Naive thymus-derived CD4-positive, alpha-beta T cell (primary cell): ENCODE measurements at regions not wholly inside any gene's neighbourhood (a gene's known extent, or its start where the extent isn't known, plus 50 kb on each side); places are given as distances from the start of the nearest gene placed in this dataset.

Experiments
- ATAC-seq: fragments of 150-1000 bp; cut with Tn5 transposase; 2 replicates; pipeline ENCODE4 v1.10.0; 2021; ENCODE audit warnings: mild to moderate bottlenecking, moderate library complexity
- CTCF ChIA-PET: fragments of 350-600 bp; sonication (Branson Sonifier 250); formaldehyde crosslinking; loops from one replicate; lab custom pipeline; 2021; ENCODE audit warnings: antibody characterized with exemption; lab: Charles Lee
- POLR2A ChIA-PET: fragments of 350-600 bp; sonication (Branson Sonifier 250); formaldehyde crosslinking; loops from one replicate; lab custom pipeline; 2021; ENCODE audit warnings: antibody characterized with exemption, inconsistent platforms; lab: Charles Lee
- DNase-seq, 9 donors: peaks; one replicate each; pipeline versions ENCODE4 v3.0.0 to v3.0.0-alpha.2; 2020 to 2022; ENCODE audit warnings: mixed read lengths in 1 of 9
- H3K27ac ChIP-seq: one replicate; pipeline ENCODE4 v1.7.0; 2013; ENCODE audit warnings: mild to moderate bottlenecking, low read depth, low read length, moderate library complexity
- H3K27me3 ChIP-seq, 2 donors: one replicate each; pipeline ENCODE4 v1.7.0; 2013; ENCODE audit warnings: low read length in 2 of 2, mild to moderate bottlenecking in 2 of 2, moderate library complexity in 2 of 2; ENCODE audit not compliant: control insufficient read depth in 2 of 2, insufficient read depth in 2 of 2
- H3K36me3 ChIP-seq, 3 experiments: 1 replicate in 2 of 3; 2 replicates in 1 of 3; pipeline ENCODE4 v1.7.0; 2013; ENCODE audit warnings: low read length in 3 of 3, mild to moderate bottlenecking in 3 of 3, moderate library complexity in 1 of 3; ENCODE audit not compliant: insufficient read depth in 3 of 3, control insufficient read depth in 2 of 3
- H3K4me1 ChIP-seq, 2 donors: one replicate each; pipeline ENCODE4 v1.7.0; 2013; ENCODE audit warnings: low read length in 2 of 2, mild to moderate bottlenecking in 2 of 2, moderate library complexity in 1 of 2; ENCODE audit not compliant: control insufficient read depth in 2 of 2, insufficient read depth in 2 of 2
- H3K4me3 ChIP-seq: 2 replicates; pipeline ENCODE4 v1.7.0; 2013; ENCODE audit warnings: mild to moderate bottlenecking, low read length
- H3K9me3 ChIP-seq, 3 experiments: 1 replicate in 2 of 3; 2 replicates in 1 of 3; pipeline ENCODE4 v1.7.0; 2013; ENCODE audit warnings: low read length in 3 of 3; ENCODE audit not compliant: control insufficient read depth in 2 of 3
- H3K27ac Mint-ChIP-seq, 9 donors: one replicate each; pipeline ENCODE4 v1.8.0; 2020 to 2022; ENCODE audit warnings: mixed read lengths in 9 of 9, mild to moderate bottlenecking in 8 of 9, moderate library complexity in 5 of 9, inconsistent platforms in 2 of 9
- H3K27me3 Mint-ChIP-seq, 5 donors: one replicate each; pipeline ENCODE4 v1.8.0; 2021 to 2022; ENCODE audit warnings: mixed read lengths in 5 of 5, mild to moderate bottlenecking in 1 of 5
- H3K36me3 Mint-ChIP-seq, 5 donors: one replicate each; pipeline ENCODE4 v1.8.0; 2020 to 2022; ENCODE audit warnings: mixed read lengths in 5 of 5, mild to moderate bottlenecking in 3 of 5, inconsistent platforms in 1 of 5
- H3K4me1 Mint-ChIP-seq, 7 donors: one replicate each; pipeline ENCODE4 v1.8.0; 2020 to 2022; ENCODE audit warnings: mixed read lengths in 7 of 7, mild to moderate bottlenecking in 3 of 7, inconsistent platforms in 1 of 7
- H3K4me3 Mint-ChIP-seq, 10 donors: one replicate each; pipeline ENCODE4 v1.8.0; 2020 to 2022; ENCODE audit warnings: mild to moderate bottlenecking in 10 of 10, mixed read lengths in 10 of 10, moderate library complexity in 6 of 10, inconsistent platforms in 2 of 10
- H3K9me3 Mint-ChIP-seq, 11 donors: one replicate each; pipeline ENCODE4 v1.8.0; 2020 to 2022; ENCODE audit warnings: mixed read lengths in 11 of 11, mild to moderate bottlenecking in 4 of 11, inconsistent platforms in 1 of 11, moderate library complexity in 1 of 11
- intact Hi-C, 2 donors: fragments of 100-400 bp; cut with micrococcal nuclease; formaldehyde crosslinking; loops; one replicate each; pipeline ENCODE4 v1.15.1; 2023

DNA sequence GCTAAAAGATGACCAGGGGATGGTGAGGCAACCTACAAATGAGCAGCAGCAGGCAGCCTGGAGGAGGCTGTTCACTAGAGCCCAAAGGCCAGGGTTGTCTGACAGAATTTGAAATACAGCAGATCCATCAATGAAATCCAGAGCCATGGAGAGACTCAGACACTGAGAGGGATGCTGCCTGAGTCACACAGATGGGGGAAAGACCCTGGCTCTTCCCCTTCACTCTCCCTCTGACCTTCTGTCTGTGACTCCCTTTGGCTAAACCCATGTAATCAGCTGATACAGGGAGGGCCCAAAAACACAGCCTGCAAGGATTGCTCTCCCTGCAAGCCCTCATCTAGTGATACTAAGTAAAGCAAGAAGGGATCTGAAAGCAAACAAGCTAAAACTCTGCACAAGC is 166.5 kb upstream of the SPOPL start:
- H3K36me3 ChIP-seq: no peaks in the 10 kb centered on the region
- H3K27ac ChIP-seq: no peak overlapping the region
- no peaks in the 10 kb centered on the region for H3K36me3 Mint-ChIP-seq
- no peak overlapping the region for H3K27ac Mint-ChIP-seq
- no peaks in the 10 kb centered on the region for H3K9me3 ChIP-seq
- intact Hi-C loops: no loop called here
- H3K27me3 ChIP-seq: no peaks in the 10 kb centered on the region
- ChIA-PET CTCF (interaction anchor here (0.6 kb wide), 2 partner anchors 144 to 1860 kb away, joined by 4 read pairs; no protein-coding TSS in a partner anchor), POLR2A (no interaction called here)
- no peak overlapping the region for H3K4me3 ChIP-seq
- H3K4me1 ChIP-seq: no peaks in the 10 kb centered on the region
- no peaks in the 10 kb centered on the region for H3K4me1 Mint-ChIP-seq
- H3K27me3 Mint-ChIP-seq: peaks cover 0 to 7% (median 0%) of the 10 kb centered on the region in 5 donors
- H3K9me3 Mint-ChIP-seq: peaks cover 0 to 8% (median 0%) of the 10 kb centered on the region in 11 donors
- no peak overlapping the region for H3K4me3 Mint-ChIP-seq
- DNase-seq (no peak), ATAC-seq (no peak)

DNA sequence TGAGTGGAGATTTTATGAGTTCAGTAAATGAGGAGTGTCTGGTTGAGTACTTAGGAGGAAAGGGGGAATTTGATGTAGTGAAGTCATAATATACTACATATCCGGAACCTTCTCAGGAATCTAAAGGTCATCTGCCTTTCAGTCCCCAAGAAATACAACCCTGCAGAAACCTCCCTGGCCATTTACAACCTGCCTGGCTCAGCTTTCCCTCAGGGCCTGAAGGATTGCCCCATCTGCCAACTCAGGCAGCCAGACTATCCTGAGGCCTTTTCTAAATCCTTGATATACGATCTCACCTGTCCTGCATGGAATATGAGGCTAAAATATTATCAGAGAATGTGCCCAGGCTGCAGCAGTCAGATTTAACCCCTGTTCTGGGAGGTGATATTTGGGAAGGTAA is 165.4 kb upstream of the SPOPL start:
- H3K27ac ChIP-seq: no peak overlapping the region
- intact Hi-C loops: no loop called here
- H3K4me1 Mint-ChIP-seq: no peaks in the 10 kb centered on the region
- H3K4me3 Mint-ChIP-seq: no peak overlapping the region
- H3K27ac Mint-ChIP-seq: no peak overlapping the region
- ATAC-seq: no peak
- POLR2A ChIA-PET: no interaction called here
- no peaks in the 10 kb centered on the region for H3K36me3 ChIP-seq
- no peak overlapping the region for H3K4me3 ChIP-seq
- CTCF ChIA-PET: no interaction called here
- peaks cover 0 to 8% (median 0%) of the 10 kb centered on the region in 11 donors for H3K9me3 Mint-ChIP-seq
- DNase-seq: no peak
- no peaks in the 10 kb centered on the region for H3K9me3 ChIP-seq
- H3K27me3 Mint-ChIP-seq: peaks cover 0 to 7% (median 0%) of the 10 kb centered on the region in 5 donors
- H3K4me1 ChIP-seq: no peaks in the 10 kb centered on the region
- no peaks in the 10 kb centered on the region for H3K36me3 Mint-ChIP-seq
- H3K27me3 ChIP-seq: no peaks in the 10 kb centered on the region

DNA sequence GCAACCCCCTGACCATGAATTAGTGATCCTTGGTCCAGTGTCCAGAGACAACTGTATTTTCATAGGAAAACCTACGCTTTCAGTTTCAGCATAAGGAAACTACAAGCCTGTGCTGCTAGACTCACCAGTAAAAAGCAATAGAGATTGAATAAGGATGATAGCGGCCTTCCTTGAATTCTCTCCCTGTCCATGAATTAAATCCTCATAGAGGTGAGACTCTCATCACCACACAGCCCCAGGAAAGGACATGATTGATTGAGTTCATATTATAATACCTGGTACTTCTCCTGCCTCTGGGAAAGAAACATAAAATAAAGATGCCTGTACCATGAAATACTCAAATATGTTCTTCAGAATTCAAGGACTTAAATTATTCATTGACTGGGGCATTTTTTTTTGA is 146.3 kb upstream of the SPOPL start:
- Mint-ChIP-seq H3K4me1 (no peaks in the 10 kb centered on the region), H3K27ac (no peak overlapping the region), H3K36me3 (no peaks in the 10 kb centered on the region), H3K9me3 (peaks cover 0 to 3% (median 0%) of the 10 kb centered on the region in 11 donors), H3K27me3 (peaks cover 0 to 10% (median 0%) of the 10 kb centered on the region in 5 donors), H3K4me3 (no peak overlapping the region)
- intact Hi-C loops: no loop called here
- ATAC-seq: no peak
- H3K27me3 ChIP-seq: no peaks in the 10 kb centered on the region
- no peak overlapping the region for H3K4me3 ChIP-seq
- H3K36me3 ChIP-seq: no peaks in the 10 kb centered on the region
- no peaks in the 10 kb centered on the region for H3K9me3 ChIP-seq
- DNase-seq: no peak
- H3K4me1 ChIP-seq: no peaks in the 10 kb centered on the region
- POLR2A ChIA-PET: no interaction called here
- no peak overlapping the region for H3K27ac ChIP-seq
- CTCF ChIA-PET: no interaction called here

DNA sequence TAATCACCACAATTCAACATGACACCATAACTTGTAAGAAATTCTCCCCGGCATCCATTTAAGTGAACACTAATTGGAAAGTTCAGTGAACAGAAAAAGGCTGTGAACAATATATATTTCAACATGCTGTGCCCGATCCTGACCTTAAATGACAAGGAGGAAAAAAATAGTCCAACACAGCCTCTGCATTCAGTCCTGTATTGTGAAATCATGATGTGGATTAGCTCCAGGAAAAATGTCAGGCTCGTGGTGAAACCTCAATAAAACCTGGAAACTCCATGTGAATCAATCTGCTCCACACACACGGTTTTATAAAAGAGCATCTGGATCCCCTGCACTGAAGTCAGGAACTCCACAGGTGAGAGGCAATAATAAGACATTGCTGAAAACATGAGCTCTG is 145.4 kb upstream of the SPOPL start:
- ChIA-PET POLR2A (no interaction called here), CTCF (no interaction called here)
- Mint-ChIP-seq H3K4me3 (no peak overlapping the region), H3K27ac (no peak overlapping the region), H3K36me3 (no peaks in the 10 kb centered on the region), H3K9me3 (peaks cover 0 to 3% (median 0%) of the 10 kb centered on the region in 11 donors), H3K27me3 (peaks cover 0 to 10% (median 0%) of the 10 kb centered on the region in 5 donors), H3K4me1 (no peaks in the 10 kb centered on the region)
- ATAC-seq: no peak
- no peaks in the 10 kb centered on the region for H3K36me3 ChIP-seq
- no peaks in the 10 kb centered on the region for H3K4me1 ChIP-seq
- H3K27me3 ChIP-seq: no peaks in the 10 kb centered on the region
- no peak for DNase-seq
- no peak overlapping the region for H3K27ac ChIP-seq
- H3K4me3 ChIP-seq: no peak overlapping the region
- intact Hi-C loops: no loop called here
- no peaks in the 10 kb centered on the region for H3K9me3 ChIP-seq

DNA sequence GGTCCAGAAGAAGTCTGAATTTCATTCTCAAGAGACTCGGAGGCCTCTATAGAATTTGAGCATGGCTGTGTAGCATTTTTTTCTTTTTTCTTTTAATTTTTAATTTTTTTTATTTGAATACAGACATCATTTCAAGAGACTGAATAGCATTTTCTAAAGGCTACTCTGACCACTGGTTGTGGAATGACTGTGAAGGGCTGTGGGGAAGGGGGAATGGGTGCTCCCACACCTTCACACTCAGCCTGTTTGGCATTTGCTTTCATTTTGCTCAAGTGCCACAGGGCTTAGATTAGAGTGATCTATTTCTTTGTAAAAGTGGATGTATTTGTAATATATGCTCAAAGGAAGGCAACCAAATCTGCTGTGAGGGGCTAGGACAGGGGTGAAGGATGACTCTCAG is 142.0 kb upstream of the SPOPL start:
- Mint-ChIP-seq H3K27me3 (peaks cover 0 to 18% (median 7%) of the 10 kb centered on the region in 5 donors), H3K36me3 (no peaks in the 10 kb centered on the region), H3K4me3 (no peak overlapping the region), H3K9me3 (peaks cover 0 to 5% (median 0%) of the 10 kb centered on the region in 11 donors), H3K4me1 (no peaks in the 10 kb centered on the region), H3K27ac (no peak overlapping the region)
- H3K4me1 ChIP-seq: no peaks in the 10 kb centered on the region
- no peak overlapping the region for H3K4me3 ChIP-seq
- ATAC-seq: no peak
- no peak overlapping the region for H3K27ac ChIP-seq
- no peaks in the 10 kb centered on the region for H3K27me3 ChIP-seq
- intact Hi-C loops: no loop called here
- no peaks in the 10 kb centered on the region for H3K9me3 ChIP-seq
- ChIA-PET CTCF (interaction anchor here (0.5 kb wide), 1 partner anchor 78 kb away, joined by 3 read pairs; no protein-coding TSS in a partner anchor), POLR2A (no interaction called here)
- no peaks in the 10 kb centered on the region for H3K36me3 ChIP-seq
- DNase-seq: no peak

DNA sequence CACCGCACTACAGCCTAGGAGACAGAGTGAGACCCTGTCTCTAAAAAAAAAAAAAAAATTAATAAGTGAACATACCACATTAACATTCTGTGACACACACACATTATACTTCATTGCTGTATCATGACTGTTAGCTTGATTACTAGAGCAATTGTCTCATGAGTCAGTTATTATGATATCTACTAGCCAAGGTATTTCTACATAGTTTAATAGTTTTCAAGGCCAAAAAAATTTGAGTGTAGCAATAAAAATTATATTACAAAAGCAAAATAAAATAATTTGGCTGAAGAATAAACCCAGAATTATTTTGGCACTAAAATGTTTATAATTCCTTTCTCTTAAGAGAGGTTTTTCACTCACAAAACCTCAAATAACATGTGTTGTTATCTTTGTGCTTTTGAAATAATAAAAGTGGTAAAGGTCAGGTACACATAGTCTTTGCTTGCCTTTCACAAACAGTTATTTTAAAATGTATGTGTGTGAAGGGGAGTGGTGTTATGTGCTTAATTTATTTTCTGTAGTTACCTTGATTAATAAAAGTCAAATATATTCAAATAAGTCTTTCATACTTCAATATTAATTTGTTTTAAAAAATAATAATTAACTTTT is 136.9 kb upstream of the SPOPL start:
- no peaks in the 10 kb centered on the region for H3K36me3 ChIP-seq
- CTCF ChIA-PET: interaction anchor here (0.7 kb wide), 1 partner anchor 58 kb away, joined by 3 read pairs; no protein-coding TSS in a partner anchor
- H3K9me3 Mint-ChIP-seq: peaks cover 0 to 5% (median 0%) of the 10 kb centered on the region in 11 donors
- H3K27ac ChIP-seq: no peak overlapping the region
- no peaks in the 10 kb centered on the region for H3K36me3 Mint-ChIP-seq
- no peaks in the 10 kb centered on the region for H3K4me1 ChIP-seq
- intact Hi-C loops: no loop called here
- H3K4me1 Mint-ChIP-seq: no peaks in the 10 kb centered on the region
- H3K4me3 Mint-ChIP-seq: no peak overlapping the region
- H3K27me3 Mint-ChIP-seq: peaks cover 0 to 12% (median 7%) of the 10 kb centered on the region in 5 donors
- no peak overlapping the region for H3K27ac Mint-ChIP-seq
- no peaks in the 10 kb centered on the region for H3K27me3 ChIP-seq
- ATAC-seq: no peak
- no peaks in the 10 kb centered on the region for H3K9me3 ChIP-seq
- DNase-seq: no peak
- POLR2A ChIA-PET: no interaction called here
- H3K4me3 ChIP-seq: no peak overlapping the region

DNA sequence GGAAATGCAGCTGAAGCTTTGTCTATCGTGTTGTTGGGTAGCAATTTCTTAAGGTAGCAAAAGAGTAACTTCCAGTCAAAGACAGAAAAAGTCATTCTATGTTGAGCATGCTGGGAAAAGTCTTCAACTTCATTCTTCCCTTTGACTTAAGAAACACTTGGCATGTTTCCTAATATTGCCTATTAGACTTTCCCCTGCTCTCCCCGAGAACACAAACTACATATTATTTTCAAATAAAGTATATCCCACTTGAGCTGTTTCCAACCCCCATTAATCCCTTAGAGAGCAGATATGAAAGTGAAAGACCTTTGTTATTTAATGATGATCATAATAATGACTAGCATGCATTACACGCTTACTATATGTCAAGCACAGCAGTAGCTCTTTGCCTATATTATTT is 136.0 kb upstream of the SPOPL start:
- Histone ChIP-seq H3K9me3 (no peaks in the 10 kb centered on the region), H3K36me3 (no peaks in the 10 kb centered on the region), H3K27me3 (no peaks in the 10 kb centered on the region), H3K4me3 (no peak overlapping the region), H3K27ac (no peak overlapping the region), H3K4me1 (no peaks in the 10 kb centered on the region)
- CTCF ChIA-PET: no interaction called here
- Mint-ChIP-seq H3K4me3 (no peak overlapping the region), H3K4me1 (no peaks in the 10 kb centered on the region), H3K9me3 (peaks cover 0 to 5% (median 0%) of the 10 kb centered on the region in 11 donors), H3K27ac (no peak overlapping the region), H3K27me3 (peaks cover 0 to 12% (median 7%) of the 10 kb centered on the region in 5 donors), H3K36me3 (no peaks in the 10 kb centered on the region)
- POLR2A ChIA-PET: no interaction called here
- ATAC-seq (no peak), DNase-seq (no peak)
- intact Hi-C loops: no loop called here
